Activated naive CD4-positive, alpha-beta T cell treated with anti-CD3 and anti-CD28 coated beads for 36 hours (primary cell): ENCODE measurements at regions not wholly inside any gene's neighbourhood (a gene's known extent, or its start where the extent isn't known, plus 50 kb on each side); places are given as distances from the start of the nearest gene placed in this dataset.
"Not testable (repeated sequence)": the region's sequence is repeated elsewhere in the genome, so short reads cannot be mapped to it uniquely, and the experiment has no call there.

ENCODE experiments used
- CTCF ChIA-PET: fragments of 350-600 bp; sonication (Branson Sonifier 250); formaldehyde crosslinking; loops from one replicate; lab custom pipeline; 2021; ENCODE audit warnings: antibody characterized with exemption; lab: Charles Lee
- DNase-seq: peaks from one replicate; pipeline ENCODE4 v3.0.0-alpha.2; 2020
- H3K27ac Mint-ChIP-seq: one replicate; pipeline ENCODE4 v1.8.0; 2021; ENCODE audit warnings: mild to moderate bottlenecking, mixed read lengths
- H3K27me3 Mint-ChIP-seq: one replicate; pipeline ENCODE4 v1.8.0; 2021; ENCODE audit warnings: low read depth, mixed read lengths
- H3K36me3 Mint-ChIP-seq: one replicate; pipeline ENCODE4 v1.8.0; 2021; ENCODE audit warnings: low read depth, mixed read lengths
- H3K4me1 Mint-ChIP-seq: one replicate; pipeline ENCODE4 v1.8.0; 2021; ENCODE audit warnings: low read depth, mixed read lengths
- H3K4me3 Mint-ChIP-seq: one replicate; pipeline ENCODE4 v1.8.0; 2021; ENCODE audit warnings: mild to moderate bottlenecking, moderate library complexity, mixed read lengths
- H3K9me3 Mint-ChIP-seq: one replicate; pipeline ENCODE4 v1.8.0; 2021; ENCODE audit warnings: mixed read lengths
- intact Hi-C: fragments of 100-400 bp; cut with micrococcal nuclease; formaldehyde crosslinking; loops from one replicate; pipeline ENCODE4 v1.15.1; 2023

DNA sequence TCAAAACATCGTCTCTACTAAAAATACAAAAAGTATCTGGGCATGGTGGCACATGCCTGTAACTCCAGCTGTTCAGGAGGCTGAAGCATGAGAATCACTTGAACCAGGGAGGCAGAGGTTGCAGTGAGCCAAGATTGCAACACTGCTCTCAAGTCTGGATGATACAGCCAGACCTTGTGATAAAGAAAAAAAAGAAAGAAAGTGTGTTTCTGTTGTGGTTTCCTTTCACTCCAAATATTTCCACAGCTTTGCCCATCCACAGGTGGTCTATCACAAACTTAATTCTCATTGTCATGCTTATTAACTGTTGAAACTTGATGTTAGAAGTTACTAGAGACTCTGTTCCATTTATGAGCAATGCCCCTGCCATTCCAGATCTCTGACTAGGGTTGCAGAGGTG lies 316.0 kb upstream of the SEMA3C start:
- intact Hi-C loops: no loop called here
- H3K4me1 Mint-ChIP-seq: no peaks in the 10 kb centered on the region

DNA sequence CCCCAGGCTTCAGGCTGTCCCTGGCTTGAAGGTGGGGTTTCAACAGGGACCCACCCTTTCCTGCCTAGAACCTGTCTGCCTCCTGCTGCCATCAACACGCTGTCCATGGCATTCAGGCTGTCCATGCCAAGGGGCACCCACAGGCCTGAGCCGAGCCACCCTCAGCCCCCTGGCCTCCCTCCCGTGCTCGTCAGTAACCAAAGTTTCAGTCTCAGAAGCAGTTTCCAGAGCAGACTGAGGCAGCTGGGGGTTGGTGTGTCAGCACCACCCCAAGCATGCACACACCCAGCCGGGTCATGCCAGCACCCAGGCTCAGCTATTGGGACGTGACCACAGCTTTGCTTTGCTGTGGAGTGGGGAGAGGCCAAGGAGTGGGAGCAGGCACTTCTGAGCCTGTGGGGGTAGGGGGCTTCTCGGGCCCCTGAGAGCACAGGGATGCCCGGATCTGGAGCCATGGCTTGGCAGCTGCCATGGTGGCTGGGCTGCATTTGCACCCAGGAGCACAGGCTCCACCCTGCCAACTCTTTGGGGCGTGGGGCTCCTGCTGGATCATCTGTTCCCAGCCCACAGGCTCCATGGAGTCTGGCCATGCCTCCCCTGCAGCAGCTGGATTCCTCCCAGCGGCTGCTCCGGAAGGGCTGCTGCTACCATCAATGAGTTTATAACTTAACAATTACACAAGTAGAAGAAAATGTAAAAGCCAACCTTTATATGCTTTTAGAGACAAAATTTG lies 314.5 kb upstream of the SEMA3C start:
- no peaks in the 10 kb centered on the region for H3K36me3 Mint-ChIP-seq
- no peak for DNase-seq
- H3K27me3 Mint-ChIP-seq: no peaks in the 10 kb centered on the region
- no peak overlapping the region for H3K27ac Mint-ChIP-seq
- intact Hi-C loops: no loop called here
- no peaks in the 10 kb centered on the region for H3K9me3 Mint-ChIP-seq
- CTCF ChIA-PET: no interaction called here
- H3K4me3 Mint-ChIP-seq: no peak overlapping the region
- no peaks in the 10 kb centered on the region for H3K4me1 Mint-ChIP-seq

More for the DNA sequence above, 316.0 kb upstream of the SEMA3C start:
- no peaks in the 10 kb centered on the region for H3K9me3 Mint-ChIP-seq
- no peaks in the 10 kb centered on the region for H3K27me3 Mint-ChIP-seq
- no peak for DNase-seq
- H3K27ac Mint-ChIP-seq: no peak overlapping the region
- H3K4me3 Mint-ChIP-seq: no peak overlapping the region
- H3K36me3 Mint-ChIP-seq: no peaks in the 10 kb centered on the region
- CTCF ChIA-PET: no interaction called here

DNA sequence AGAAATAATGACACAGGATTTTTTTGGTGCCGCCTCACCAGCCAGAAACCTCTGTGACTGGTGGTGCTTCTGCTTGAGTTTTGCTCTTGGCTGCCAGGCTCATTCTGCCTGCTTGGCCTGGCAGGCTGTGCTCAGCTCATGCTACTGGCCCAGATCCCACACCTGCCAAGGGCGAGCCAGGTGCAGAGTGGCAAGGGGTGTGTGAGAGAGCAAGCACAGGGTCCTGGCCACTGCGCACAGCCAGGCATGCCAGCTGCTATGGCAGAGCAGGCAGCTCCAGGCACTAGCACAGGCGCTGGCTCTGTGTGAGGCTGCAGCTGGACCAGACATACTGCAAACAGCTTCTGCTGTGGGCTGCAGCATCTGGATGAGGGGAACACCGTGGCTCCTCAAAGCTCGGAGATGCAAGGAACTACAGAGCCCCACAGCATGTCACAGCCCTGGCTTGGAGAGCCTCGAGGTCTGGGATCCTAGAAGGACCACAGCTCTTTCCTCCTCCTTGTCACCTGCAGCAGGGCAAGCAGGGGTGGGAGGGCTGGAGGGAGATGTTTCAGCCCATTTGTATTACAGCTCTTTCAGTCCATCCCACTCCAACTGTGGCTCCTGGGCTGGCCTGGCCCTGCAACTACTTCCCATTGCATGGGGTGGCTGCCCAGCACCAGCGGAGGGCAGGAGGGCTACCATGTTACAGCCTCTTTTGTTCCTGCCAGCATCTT lies 313.4 kb upstream of the SEMA3C start:
- CTCF ChIA-PET: no interaction called here
- H3K27me3 Mint-ChIP-seq: no peaks in the 10 kb centered on the region
- no peaks in the 10 kb centered on the region for H3K9me3 Mint-ChIP-seq
- H3K36me3 Mint-ChIP-seq: no peaks in the 10 kb centered on the region
- H3K4me3 Mint-ChIP-seq: no peak overlapping the region
- H3K4me1 Mint-ChIP-seq: no peaks in the 10 kb centered on the region
- no peak for DNase-seq
- H3K27ac Mint-ChIP-seq: no peak overlapping the region
- intact Hi-C loops: no loop called here

DNA sequence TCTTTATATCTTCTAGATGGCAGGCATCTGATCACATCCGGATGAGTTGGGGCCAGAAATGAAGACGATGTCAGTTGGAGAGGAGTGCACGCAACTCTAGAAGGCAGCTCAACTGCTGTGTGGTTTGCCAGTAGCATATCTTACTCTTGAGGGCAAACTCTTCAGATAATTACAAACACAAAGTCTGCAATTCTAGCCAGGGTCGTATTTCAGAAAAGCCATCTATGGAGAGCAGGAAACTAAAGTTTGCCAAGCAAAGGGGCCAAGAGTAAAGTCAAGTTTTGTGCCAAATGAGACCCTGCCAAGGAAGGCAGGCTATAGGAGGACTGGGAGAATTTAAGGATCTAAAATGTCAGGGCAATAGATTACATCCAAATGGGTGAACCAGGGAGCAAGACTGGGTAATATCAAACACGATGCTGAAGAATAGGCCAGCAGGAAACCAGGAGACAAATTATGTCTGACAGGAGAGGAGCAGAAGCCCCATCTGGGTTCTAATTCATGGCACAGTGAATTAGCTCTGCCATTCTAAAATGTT lies 312.5 kb upstream of the SEMA3C start:
- H3K36me3 Mint-ChIP-seq: no peaks in the 10 kb centered on the region
- no peak overlapping the region for H3K27ac Mint-ChIP-seq
- intact Hi-C loops: no loop called here
- H3K9me3 Mint-ChIP-seq: no peaks in the 10 kb centered on the region
- no peaks in the 10 kb centered on the region for H3K4me1 Mint-ChIP-seq
- DNase-seq: no peak
- CTCF ChIA-PET: no interaction called here
- H3K4me3 Mint-ChIP-seq: no peak overlapping the region
- H3K27me3 Mint-ChIP-seq: no peaks in the 10 kb centered on the region

DNA sequence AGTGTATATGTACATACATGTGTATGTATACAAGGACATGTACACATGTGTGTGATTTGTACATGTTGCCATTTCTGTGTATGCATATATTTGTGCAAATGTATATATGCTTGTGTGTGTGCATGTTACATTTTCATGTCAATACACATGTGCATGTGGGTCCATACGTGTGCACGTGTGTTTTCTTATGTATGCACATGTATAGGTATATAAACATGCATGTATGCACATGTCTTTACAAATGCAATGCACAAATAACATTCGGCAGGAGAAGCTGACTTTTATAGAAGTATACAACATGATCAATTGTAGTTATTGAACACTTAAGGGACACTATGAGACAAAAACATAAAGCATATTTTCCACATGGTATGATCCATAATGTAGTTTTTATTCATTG lies 307.4 kb upstream of the SEMA3C start:
- H3K4me1 Mint-ChIP-seq: no peaks in the 10 kb centered on the region
- no peak for DNase-seq
- CTCF ChIA-PET: no interaction called here
- peaks cover 8% of the 10 kb centered on the region for H3K9me3 Mint-ChIP-seq
- intact Hi-C loops: no loop called here
- H3K4me3 Mint-ChIP-seq: no peak overlapping the region
- H3K27me3 Mint-ChIP-seq: no peaks in the 10 kb centered on the region
- H3K36me3 Mint-ChIP-seq: no peaks in the 10 kb centered on the region
- no peak overlapping the region for H3K27ac Mint-ChIP-seq

DNA sequence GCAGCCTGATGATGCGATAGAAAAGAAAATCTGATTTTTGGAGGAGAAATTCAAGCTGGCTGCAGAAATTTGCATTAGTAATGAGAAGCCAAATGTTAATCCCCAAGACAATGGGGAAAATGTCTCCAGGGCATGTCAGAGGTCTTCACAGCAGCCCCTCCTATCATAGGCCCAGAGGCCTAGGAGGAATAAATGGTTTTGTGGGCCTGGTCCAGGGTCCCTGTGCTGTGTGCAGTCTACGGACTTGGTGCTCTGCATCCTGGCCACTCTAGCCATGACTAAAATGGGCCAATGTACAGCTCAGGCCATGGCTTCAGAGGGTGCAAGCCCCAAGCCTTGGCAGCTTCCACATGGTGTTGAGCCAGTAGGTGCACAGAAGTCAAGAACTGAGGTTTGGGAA lies 303.8 kb upstream of the SEMA3C start:
- CTCF ChIA-PET: not testable (repeated sequence)

DNA sequence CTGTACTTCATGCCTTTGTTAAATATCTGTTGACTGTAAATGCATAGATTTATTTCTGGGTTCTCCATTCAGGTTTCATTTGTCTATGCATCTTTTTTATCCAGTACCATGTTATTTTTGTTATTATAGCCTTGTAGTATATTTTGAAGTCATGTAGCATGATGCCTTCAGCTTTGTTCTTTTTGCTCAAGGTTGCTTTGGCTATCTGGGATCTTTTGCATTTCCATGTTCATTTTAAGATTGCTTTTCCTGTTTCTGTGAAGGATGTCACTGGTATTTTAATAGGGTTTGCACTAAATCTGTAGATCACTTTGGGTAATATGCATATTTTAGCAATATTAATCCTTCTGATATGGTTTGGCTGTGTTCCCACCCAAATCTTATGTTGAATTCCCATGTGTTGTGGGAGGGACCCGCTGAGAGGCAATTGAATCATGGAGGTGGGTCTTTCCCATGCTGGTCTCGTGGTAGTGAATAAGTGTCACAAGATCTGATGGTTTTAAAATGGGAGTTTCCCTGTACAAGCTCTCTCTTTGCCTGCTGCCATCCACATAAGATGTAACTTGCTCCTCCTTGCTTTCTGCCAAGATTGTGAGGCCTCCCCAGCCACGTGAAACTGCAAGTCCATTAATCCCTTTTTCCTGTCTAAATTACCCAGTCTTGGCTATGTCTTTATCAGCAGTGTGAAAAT lies 302.8 kb upstream of the SEMA3C start:
- Mint-ChIP-seq H3K36me3 (no peaks in the 10 kb centered on the region), H3K4me1 (no peaks in the 10 kb centered on the region), H3K9me3 (peaks cover 10% of the 10 kb centered on the region), H3K27ac (no peak overlapping the region), H3K4me3 (no peak overlapping the region), H3K27me3 (no peaks in the 10 kb centered on the region)
- intact Hi-C loops: no loop called here
- CTCF ChIA-PET: no interaction called here
- DNase-seq: no peak

More for the DNA sequence above, 303.8 kb upstream of the SEMA3C start:
- H3K4me1 Mint-ChIP-seq, DNase-seq, H3K9me3 Mint-ChIP-seq, intact Hi-C loops, H3K36me3 Mint-ChIP-seq, H3K27me3 Mint-ChIP-seq, H3K4me3 Mint-ChIP-seq, H3K27ac Mint-ChIP-seq: not testable (repeated sequence)

DNA sequence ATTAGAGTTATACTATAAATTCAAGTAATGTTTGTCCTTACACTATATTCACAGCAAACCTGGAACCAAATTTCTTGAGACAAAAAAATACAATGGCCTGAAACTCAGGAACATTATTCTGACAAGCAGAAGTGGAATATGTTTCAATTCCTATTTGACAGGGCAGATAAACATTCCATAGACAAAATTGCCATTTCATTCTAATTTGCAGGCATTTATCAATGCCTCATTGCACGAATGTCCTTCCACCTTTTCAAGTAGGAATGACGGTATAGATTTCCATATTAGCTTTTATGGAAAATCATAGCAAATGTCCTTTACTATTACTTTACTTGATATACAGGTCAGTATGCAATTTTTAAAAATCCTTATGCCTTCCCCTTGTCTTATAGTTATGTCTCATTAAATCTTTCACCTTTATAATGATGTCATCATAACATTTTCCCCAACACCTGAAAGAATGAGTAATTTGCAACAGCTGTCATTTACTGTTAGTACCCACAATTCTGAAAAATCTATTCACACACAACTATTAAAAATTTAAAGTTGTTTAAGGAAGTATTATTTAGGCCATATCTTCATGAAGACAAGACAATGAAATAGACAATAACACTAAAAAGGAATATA lies 299.7 kb upstream of the SEMA3C start:
- Mint-ChIP-seq H3K4me3 (no peak overlapping the region), H3K9me3 (peaks cover 3% of the 10 kb centered on the region), H3K27me3 (no peaks in the 10 kb centered on the region), H3K27ac (no peak overlapping the region), H3K4me1 (no peaks in the 10 kb centered on the region), H3K36me3 (no peaks in the 10 kb centered on the region)
- CTCF ChIA-PET: no interaction called here
- no peak for DNase-seq
- intact Hi-C loops: no loop called here

DNA sequence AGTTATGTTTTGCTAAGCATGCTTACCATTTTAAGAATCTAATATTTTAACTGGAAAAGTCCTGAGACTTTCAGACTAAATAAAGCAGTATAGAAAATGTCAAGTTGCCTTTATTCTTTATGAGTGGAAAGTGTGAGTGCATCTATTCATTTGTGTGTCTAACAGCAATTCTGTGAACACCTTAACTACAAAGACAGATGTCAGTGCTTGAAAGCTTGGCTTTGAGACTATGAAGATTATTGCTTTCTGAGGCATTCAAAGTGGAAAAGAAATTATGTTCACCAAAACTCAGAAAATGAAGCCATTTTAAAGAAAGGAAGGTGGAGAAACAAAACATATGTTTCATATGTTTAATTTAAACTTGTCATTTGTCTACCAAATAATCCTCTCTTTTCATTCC lies 294.5 kb upstream of the SEMA3C start:
- CTCF ChIA-PET: no interaction called here

DNA sequence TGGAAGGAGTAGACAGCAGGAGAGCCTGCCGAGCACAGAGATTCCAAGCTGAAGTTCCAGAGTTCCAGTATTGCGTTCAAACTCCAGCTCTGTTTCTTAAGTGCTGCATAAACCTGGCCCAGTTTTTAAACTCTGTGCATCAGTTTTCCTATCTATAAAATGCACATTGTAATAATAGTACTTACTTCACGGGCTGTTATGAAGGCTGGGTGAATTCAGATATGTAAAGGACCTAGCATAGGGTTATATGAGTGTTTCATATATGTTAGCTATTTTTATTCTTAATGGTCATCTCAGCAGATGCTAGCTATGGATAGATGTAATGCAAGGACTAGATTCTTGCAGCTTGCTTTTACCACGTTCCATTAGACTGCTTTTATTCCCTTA lies 293.1 kb upstream of the SEMA3C start:
- H3K4me1 Mint-ChIP-seq: no peaks in the 10 kb centered on the region
- intact Hi-C loops: no loop called here
- H3K4me3 Mint-ChIP-seq: no peak overlapping the region
- H3K9me3 Mint-ChIP-seq: peaks cover 1% of the 10 kb centered on the region
- CTCF ChIA-PET: no interaction called here
- DNase-seq: no peak
- H3K27me3 Mint-ChIP-seq: no peaks in the 10 kb centered on the region
- no peak overlapping the region for H3K27ac Mint-ChIP-seq
- H3K36me3 Mint-ChIP-seq: no peaks in the 10 kb centered on the region

More for the DNA sequence above, 294.5 kb upstream of the SEMA3C start:
- intact Hi-C loops: no loop called here
- H3K4me3 Mint-ChIP-seq: no peak overlapping the region
- peaks cover 1% of the 10 kb centered on the region for H3K9me3 Mint-ChIP-seq
- no peak overlapping the region for H3K27ac Mint-ChIP-seq
- no peaks in the 10 kb centered on the region for H3K27me3 Mint-ChIP-seq
- no peaks in the 10 kb centered on the region for H3K36me3 Mint-ChIP-seq
- DNase-seq: no peak
- no peaks in the 10 kb centered on the region for H3K4me1 Mint-ChIP-seq

DNA sequence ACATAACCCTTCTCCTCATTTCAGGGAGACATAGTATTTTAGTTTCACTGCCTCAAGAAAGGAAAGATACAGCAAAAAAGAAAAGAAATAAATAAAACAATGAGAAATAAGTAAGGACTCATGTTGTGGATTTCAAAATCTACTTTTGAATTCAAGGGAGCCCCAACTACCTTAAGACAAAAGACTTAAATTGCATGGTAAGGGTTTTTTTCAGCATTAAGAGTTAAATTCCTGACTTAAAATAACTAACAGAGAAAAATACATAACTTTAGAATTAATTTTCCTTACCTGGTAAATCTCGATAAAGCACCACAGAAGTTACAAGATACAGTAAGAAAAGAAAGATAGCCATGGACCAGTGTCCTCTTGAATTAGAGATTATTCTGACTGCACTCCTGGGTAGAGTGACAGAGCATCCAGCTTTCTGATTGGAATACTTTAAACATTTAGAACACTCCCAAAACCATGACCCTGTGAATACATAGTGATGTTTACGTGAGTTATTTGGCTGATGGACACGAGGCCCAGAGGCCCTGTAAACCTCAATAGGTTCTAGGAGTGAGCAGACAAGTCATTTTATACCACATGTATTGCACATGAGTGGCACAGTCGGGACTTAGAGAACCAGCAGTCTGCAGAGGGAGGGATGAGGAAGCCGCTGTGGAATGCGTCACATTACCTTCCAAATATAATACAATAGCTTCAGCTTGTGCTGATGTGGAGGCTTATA lies 292.5 kb upstream of the SEMA3C start:
- no peaks in the 10 kb centered on the region for H3K4me1 Mint-ChIP-seq
- no peaks in the 10 kb centered on the region for H3K36me3 Mint-ChIP-seq
- CTCF ChIA-PET: no interaction called here
- no peak overlapping the region for H3K27ac Mint-ChIP-seq
- intact Hi-C loops: no loop called here
- no peak for DNase-seq
- H3K4me3 Mint-ChIP-seq: no peak overlapping the region
- no peaks in the 10 kb centered on the region for H3K27me3 Mint-ChIP-seq
- H3K9me3 Mint-ChIP-seq: peaks cover 1% of the 10 kb centered on the region
